ENCODE measurements at regions not wholly inside any gene's neighbourhood (a gene's known extent, or its start where the extent isn't known, plus 50 kb on each side); places are given as distances from the start of the nearest gene placed in this dataset.
"Not testable (repeated sequence)": the region's sequence is repeated elsewhere in the genome, so short reads cannot be mapped to it uniquely, and the experiment has no call there.

- in situ Hi-C loops (cut with HindIII; ENCODE audit: low pct_unique_long_range_greater_than_20kb, low sequenced_read_pairs), result no loop called here
- DNase-seq (ENCODE audit: low read depth), result no peak
Observed at GRCh38 chr5:25128606-25129005, 483.8 kb upstream of the CDH10 start.

GRCh38 chr5:25119650-25120049 is 474.9 kb upstream of the CDH10 start:
- DNase-seq (ENCODE audit: low read depth), result peak; percentile 3
- in situ Hi-C loops (cut with HindIII; ENCODE audit: low pct_unique_long_range_greater_than_20kb, low sequenced_read_pairs), result no loop called here

GRCh38 chr5:25107853-25108252 is 463.1 kb upstream of the CDH10 start:
- no peak for DNase-seq (ENCODE audit: low read depth)
- in situ Hi-C loops (cut with HindIII; ENCODE audit: low pct_unique_long_range_greater_than_20kb, low sequenced_read_pairs), result no loop called here

- no peak for DNase-seq (ENCODE audit: low read depth)
- in situ Hi-C loops (cut with HindIII; ENCODE audit: low pct_unique_long_range_greater_than_20kb, low sequenced_read_pairs), result no loop called here
Observed at GRCh38 chr5:25099538-25099937, 454.8 kb upstream of the CDH10 start.

- no peak for DNase-seq (ENCODE audit: low read depth)
- in situ Hi-C loops (cut with HindIII; ENCODE audit: low pct_unique_long_range_greater_than_20kb, low sequenced_read_pairs), result no loop called here
Observed at GRCh38 chr5:25095261-25095660, 450.5 kb upstream of the CDH10 start.

- in situ Hi-C loops (cut with HindIII; ENCODE audit: low pct_unique_long_range_greater_than_20kb, low sequenced_read_pairs), result no loop called here
- no peak for DNase-seq (ENCODE audit: low read depth)
Observed at GRCh38 chr5:25094219-25094618, 449.4 kb upstream of the CDH10 start.

- no peak for DNase-seq (ENCODE audit: low read depth)
- in situ Hi-C loops (cut with HindIII; ENCODE audit: low pct_unique_long_range_greater_than_20kb, low sequenced_read_pairs), result no loop called here
Observed at GRCh38 chr5:25091921-25092320, 447.1 kb upstream of the CDH10 start.

GRCh38 chr5:25090854-25091253 is 446.1 kb upstream of the CDH10 start:
- in situ Hi-C loops (cut with HindIII; ENCODE audit: low pct_unique_long_range_greater_than_20kb, low sequenced_read_pairs), result no loop called here
- no peak for DNase-seq (ENCODE audit: low read depth)

- in situ Hi-C loops (cut with HindIII; ENCODE audit: low pct_unique_long_range_greater_than_20kb, low sequenced_read_pairs), result no loop called here
Observed at GRCh38 chr5:25090275-25090674, 445.5 kb upstream of the CDH10 start.

GRCh38 chr5:25088689-25089088 is 443.9 kb upstream of the CDH10 start:
- in situ Hi-C loops (cut with HindIII; ENCODE audit: low pct_unique_long_range_greater_than_20kb, low sequenced_read_pairs); DNase-seq (ENCODE audit: low read depth): not testable (repeated sequence)

More at GRCh38 chr5:25090275-25090674, 445.5 kb upstream of the CDH10 start:
- DNase-seq (ENCODE audit: low read depth), result no peak

GRCh38 chr5:25083261-25083660 is 438.5 kb upstream of the CDH10 start:
- DNase-seq (ENCODE audit: low read depth); in situ Hi-C loops (cut with HindIII; ENCODE audit: low pct_unique_long_range_greater_than_20kb, low sequenced_read_pairs): not testable (repeated sequence)

GRCh38 chr5:25066239-25066638 is 421.5 kb upstream of the CDH10 start:
- in situ Hi-C loops (cut with HindIII; ENCODE audit: low pct_unique_long_range_greater_than_20kb, low sequenced_read_pairs), result no loop called here
- no peak for DNase-seq (ENCODE audit: low read depth)

GRCh38 chr5:25064306-25064705 is 419.5 kb upstream of the CDH10 start:
- no peak for DNase-seq (ENCODE audit: low read depth)
- in situ Hi-C loops (cut with HindIII; ENCODE audit: low pct_unique_long_range_greater_than_20kb, low sequenced_read_pairs), result no loop called here

- in situ Hi-C loops (cut with HindIII; ENCODE audit: low pct_unique_long_range_greater_than_20kb, low sequenced_read_pairs), result no loop called here
- DNase-seq (ENCODE audit: low read depth), result no peak
Observed at GRCh38 chr5:25060575-25060974, 415.8 kb upstream of the CDH10 start.

GRCh38 chr5:25056836-25057235 is 412.1 kb upstream of the CDH10 start:
- in situ Hi-C loops (cut with HindIII; ENCODE audit: low pct_unique_long_range_greater_than_20kb, low sequenced_read_pairs), result no loop called here
- DNase-seq (ENCODE audit: low read depth), result no peak

- no peak for DNase-seq (ENCODE audit: low read depth)
- in situ Hi-C loops (cut with HindIII; ENCODE audit: low pct_unique_long_range_greater_than_20kb, low sequenced_read_pairs), result no loop called here
Observed at GRCh38 chr5:25033658-25034057, 388.9 kb upstream of the CDH10 start.

GRCh38 chr5:25029004-25029403 is 384.2 kb upstream of the CDH10 start:
- in situ Hi-C loops (cut with HindIII; ENCODE audit: low pct_unique_long_range_greater_than_20kb, low sequenced_read_pairs), result no loop called here

GRCh38 chr5:25027526-25027925 is 382.7 kb upstream of the CDH10 start:
- in situ Hi-C loops (cut with HindIII; ENCODE audit: low pct_unique_long_range_greater_than_20kb, low sequenced_read_pairs), result no loop called here
- DNase-seq (ENCODE audit: low read depth), result no peak

More at GRCh38 chr5:25029004-25029403, 384.2 kb upstream of the CDH10 start:
- no peak for DNase-seq (ENCODE audit: low read depth)

GRCh38 chr5:25027061-25027460 is 382.3 kb upstream of the CDH10 start:
- in situ Hi-C loops (cut with HindIII; ENCODE audit: low pct_unique_long_range_greater_than_20kb, low sequenced_read_pairs), result no loop called here
- DNase-seq (ENCODE audit: low read depth), result no peak

GRCh38 chr5:25025831-25026230 is 381.1 kb upstream of the CDH10 start:
- DNase-seq (ENCODE audit: low read depth), result no peak
- in situ Hi-C loops (cut with HindIII; ENCODE audit: low pct_unique_long_range_greater_than_20kb, low sequenced_read_pairs), result no loop called here

- no peak for DNase-seq (ENCODE audit: low read depth)
- in situ Hi-C loops (cut with HindIII; ENCODE audit: low pct_unique_long_range_greater_than_20kb, low sequenced_read_pairs), result no loop called here
Observed at GRCh38 chr5:25020454-25020853, 375.7 kb upstream of the CDH10 start.
